T-helper 2 cell treated with Interferon-gamma antibody and Interleukin-4, amounts not matched to agents 100 ng/mL and 5 ng/mL, for 36 hours (primary cell): ENCODE measurements at regions not wholly inside any gene's neighbourhood (a gene's known extent, or its start where the extent isn't known, plus 50 kb on each side); places are given as distances from the start of the nearest gene placed in this dataset.
"Not testable (repeated sequence)": the region's sequence is repeated elsewhere in the genome, so short reads cannot be mapped to it uniquely, and the experiment has no call there.

Source experiments
- intact Hi-C: fragments of 100-400 bp; cut with micrococcal nuclease; formaldehyde crosslinking; loops from one replicate; pipeline ENCODE4 v1.15.1; 2023

GRCh38 chr15:20237256-20238020 is 304.2 kb downstream of the GOLGA6L6 start:
- intact Hi-C loops: not testable (repeated sequence)

GRCh38 chr15:20235728-20236127 is 305.9 kb downstream of the GOLGA6L6 start:
- intact Hi-C loops: not testable (repeated sequence)

- intact Hi-C loops: not testable (repeated sequence)
Observed at GRCh38 chr15:20234006-20234540, 307.5 kb downstream of the GOLGA6L6 start.

- intact Hi-C loops: not testable (repeated sequence)
Observed at GRCh38 chr15:20232457-20232856, 309.1 kb downstream of the GOLGA6L6 start.

- intact Hi-C loops: not testable (repeated sequence)
Observed at GRCh38 chr15:20230656-20231055, 310.9 kb downstream of the GOLGA6L6 start.

- intact Hi-C loops: not testable (repeated sequence)
Observed at GRCh38 chr15:20228791-20229190, 312.8 kb downstream of the GOLGA6L6 start.

GRCh38 chr15:20227119-20227853 is 314.3 kb downstream of the GOLGA6L6 start:
- intact Hi-C loops: not testable (repeated sequence)

- intact Hi-C loops: not testable (repeated sequence)
Observed at GRCh38 chr15:20226531-20226930, 315.1 kb downstream of the GOLGA6L6 start.

GRCh38 chr15:20221063-20221462 is 320.5 kb downstream of the GOLGA6L6 start:
- intact Hi-C loops: not testable (repeated sequence)

- intact Hi-C loops: not testable (repeated sequence)
Observed at GRCh38 chr15:20219171-20219570, 322.4 kb downstream of the GOLGA6L6 start.

GRCh38 chr15:20215700-20216099 is 325.9 kb downstream of the GOLGA6L6 start:
- intact Hi-C loops: not testable (repeated sequence)

GRCh38 chr15:20214101-20214500 is 327.5 kb downstream of the GOLGA6L6 start:
- intact Hi-C loops: not testable (repeated sequence)

GRCh38 chr15:20211508-20211907 is 330.1 kb downstream of the GOLGA6L6 start:
- intact Hi-C loops: not testable (repeated sequence)

- intact Hi-C loops: not testable (repeated sequence)
Observed at GRCh38 chr15:20209973-20210372, 331.6 kb downstream of the GOLGA6L6 start.

GRCh38 chr15:20207607-20208006 is 334.0 kb downstream of the GOLGA6L6 start:
- intact Hi-C loops: not testable (repeated sequence)

- intact Hi-C loops: not testable (repeated sequence)
Observed at GRCh38 chr15:20207198-20207597, 334.4 kb downstream of the GOLGA6L6 start.

GRCh38 chr15:20204177-20204866 is 337.3 kb downstream of the GOLGA6L6 start:
- intact Hi-C loops: not testable (repeated sequence)

GRCh38 chr15:20203649-20204150 is 337.9 kb downstream of the GOLGA6L6 start:
- intact Hi-C loops: not testable (repeated sequence)

GRCh38 chr15:20194591-20195198 is 346.9 kb downstream of the GOLGA6L6 start:
- intact Hi-C loops: not testable (repeated sequence)

- intact Hi-C loops: not testable (repeated sequence)
Observed at GRCh38 chr15:20192982-20193929, 348.3 kb downstream of the GOLGA6L6 start.
